ENCODE measurements at regions not wholly inside any gene's neighbourhood (a gene's known extent, or its start where the extent isn't known, plus 50 kb on each side); places are given as distances from the start of the nearest gene placed in this dataset.

DNA sequence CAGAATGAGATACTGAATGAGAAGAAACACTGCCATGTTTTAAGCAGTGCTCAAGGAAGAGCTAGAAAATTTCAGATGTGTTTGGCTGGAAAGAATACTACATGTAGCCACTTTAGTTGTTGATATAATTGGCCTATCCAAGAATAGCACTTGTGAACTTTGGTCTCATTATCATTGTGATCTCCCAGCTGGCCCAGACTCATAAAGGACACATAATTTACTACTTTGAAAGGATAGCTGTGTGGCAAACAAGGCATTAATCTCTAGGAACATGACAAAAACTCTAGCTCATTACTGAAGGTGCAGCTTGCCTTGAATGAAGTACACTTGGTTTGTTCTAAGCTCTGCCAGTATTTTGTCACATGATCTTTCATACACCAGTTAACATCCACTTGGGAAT, 356.3 kb downstream of the CSNK1G3 start:
- DNase-seq (ENCODE audit: low spot score): no peak

- DNase-seq (ENCODE audit: low spot score): no peak
These were observed 353.7 kb downstream of the CSNK1G3 start for GRCh38 chr5:123865641-123866040.

GRCh38 chr5:123864578-123864977, 352.6 kb downstream of the CSNK1G3 start:
- DNase-seq (ENCODE audit: low spot score): no peak

- DNase-seq (ENCODE audit: low spot score): no peak
These were observed 347.0 kb downstream of the CSNK1G3 start for GRCh38 chr5:123858938-123859337.

- DNase-seq (ENCODE audit: low spot score): no peak
These were observed 344.8 kb downstream of the CSNK1G3 start for GRCh38 chr5:123856766-123857165.

DNA sequence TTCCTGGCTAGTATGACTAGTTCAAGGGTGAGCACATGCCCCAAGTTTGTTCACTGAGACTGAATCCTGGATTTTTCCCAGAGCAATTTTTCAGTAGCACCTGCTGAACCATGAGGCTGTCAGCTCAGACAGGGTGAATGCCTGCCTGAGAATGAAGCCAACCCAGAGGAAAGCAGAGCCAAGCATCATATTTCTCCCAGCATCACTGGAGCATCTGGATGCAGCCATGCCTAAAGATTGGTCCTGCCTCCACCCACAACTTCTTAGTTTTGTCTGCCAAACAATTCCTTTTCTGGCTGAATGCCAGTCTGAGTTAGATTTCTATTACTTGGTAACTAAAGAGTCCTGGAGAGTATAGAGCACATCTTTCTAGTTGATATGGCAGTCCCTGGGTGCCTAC, 343.6 kb downstream of the CSNK1G3 start:
- no peak for DNase-seq (ENCODE audit: low spot score)

DNA sequence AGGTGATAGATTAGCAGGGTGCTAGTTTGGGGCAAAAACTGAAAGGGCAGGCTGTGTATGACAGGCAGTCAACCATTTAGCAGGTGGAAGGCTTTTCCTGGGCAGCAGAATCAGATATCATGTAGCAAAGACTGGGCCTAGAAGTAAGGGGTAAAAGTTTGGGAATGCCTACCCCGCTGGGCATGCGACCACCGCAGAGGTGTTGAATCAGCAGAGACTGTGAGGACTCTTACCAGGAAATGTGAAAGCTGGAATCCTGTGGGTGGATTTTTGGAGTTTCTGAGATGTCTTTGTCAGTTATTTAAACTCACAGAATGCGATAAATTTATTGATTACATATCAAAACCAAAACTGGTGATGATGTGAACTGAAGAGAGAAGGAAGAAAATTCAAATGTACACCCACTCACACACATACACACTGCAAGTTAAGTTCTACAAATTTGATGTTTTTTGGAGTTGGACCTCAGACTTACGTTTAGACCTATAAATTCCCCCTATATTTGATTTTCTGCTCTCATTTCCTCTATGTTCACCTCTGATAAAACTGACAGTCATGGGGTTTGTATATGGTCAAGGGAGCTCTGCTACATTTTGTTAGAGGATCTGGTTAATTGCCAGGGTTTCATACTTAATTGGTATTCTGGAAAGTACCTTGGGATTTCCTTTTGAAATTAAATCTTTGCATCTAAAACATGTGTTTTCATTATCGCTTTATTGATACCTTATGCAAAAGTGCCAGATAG, 333.6 kb downstream of the CSNK1G3 start:
- DNase-seq (ENCODE audit: low spot score): no peak

DNA sequence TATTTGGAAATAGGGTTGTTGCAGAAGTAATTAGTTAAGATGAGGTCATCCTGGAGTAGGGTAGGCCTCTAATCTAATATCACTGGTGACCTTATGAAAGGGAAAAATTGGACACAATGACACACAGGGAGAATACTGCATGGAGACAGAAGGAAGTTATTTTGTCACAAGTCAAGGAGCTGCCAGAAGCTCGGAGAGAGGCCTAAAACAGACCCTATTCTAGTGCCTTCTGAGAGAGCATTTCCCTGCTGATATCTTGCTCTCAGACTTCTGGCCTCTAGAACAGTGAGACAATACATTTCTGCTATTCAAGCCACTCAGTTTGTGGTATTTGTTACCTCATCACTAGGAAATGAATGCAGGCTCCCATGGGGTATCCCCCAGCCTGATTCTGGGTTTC, 332.9 kb downstream of the CSNK1G3 start:
- no peak for DNase-seq (ENCODE audit: low spot score)

DNA sequence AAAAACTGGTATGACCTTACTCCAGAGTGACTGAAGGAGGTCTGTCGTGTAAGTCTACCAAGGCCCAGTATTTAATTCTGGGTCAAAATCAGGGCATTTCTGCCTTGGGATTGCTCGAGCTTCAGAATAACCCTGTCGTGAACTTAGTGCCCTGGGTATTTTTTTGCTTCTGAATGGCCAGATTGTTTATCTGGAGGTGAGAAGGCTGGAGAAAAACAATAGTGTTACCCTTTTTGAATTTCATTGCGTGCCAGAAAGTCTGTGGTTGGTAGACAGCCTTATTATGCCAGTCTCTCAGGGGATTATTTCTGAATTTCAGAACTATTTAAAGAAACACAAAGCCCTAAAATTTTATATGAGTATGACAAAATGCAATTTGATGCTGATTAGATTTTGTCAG, 323.4 kb downstream of the CSNK1G3 start:
- DNase-seq (ENCODE audit: low spot score): no peak

GRCh38 chr5:123830575-123830974, 318.6 kb downstream of the CSNK1G3 start:
- no peak for DNase-seq (ENCODE audit: low spot score)

- no peak for DNase-seq (ENCODE audit: low spot score)
These were observed 315.8 kb downstream of the CSNK1G3 start for GRCh38 chr5:123827811-123828210.

DNA sequence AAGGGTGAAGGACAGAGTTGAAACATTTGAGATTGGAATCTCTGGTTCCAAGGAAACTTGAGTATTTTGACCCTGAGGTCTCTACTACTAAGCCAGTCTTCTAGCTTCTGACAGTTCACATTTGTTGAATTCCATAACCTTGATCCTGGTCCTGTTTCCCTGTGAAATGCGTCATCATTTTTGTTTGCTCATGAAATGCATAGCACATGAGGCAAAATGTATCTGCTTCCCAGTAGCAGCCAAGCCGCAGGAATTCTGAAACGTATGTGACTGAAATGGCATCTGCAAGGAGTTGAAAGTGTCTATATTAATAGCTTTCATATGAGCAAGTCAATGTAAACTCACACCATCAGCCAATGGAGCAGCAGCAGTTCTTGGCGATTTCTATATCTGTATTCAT, 307.9 kb downstream of the CSNK1G3 start:
- no peak for DNase-seq (ENCODE audit: low spot score)

DNA sequence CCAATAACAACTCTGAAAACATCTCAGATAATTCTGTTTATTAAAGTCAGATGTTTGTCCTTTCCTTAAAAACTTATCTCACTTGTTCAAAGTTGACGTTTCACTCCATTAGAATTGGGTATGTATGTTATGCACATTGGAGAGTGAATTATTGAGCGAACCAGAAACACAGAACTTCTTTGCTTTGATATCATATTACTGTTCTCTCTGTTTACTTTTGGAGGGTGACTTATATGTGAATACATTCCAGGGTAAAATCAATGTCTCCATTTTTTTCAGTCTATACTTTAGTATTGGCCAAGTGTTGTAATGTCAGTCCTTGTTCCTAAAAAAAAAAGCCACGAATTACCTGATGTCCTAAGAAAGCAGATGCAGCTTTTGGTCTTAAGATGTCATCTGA, 307.4 kb downstream of the CSNK1G3 start:
- no peak for DNase-seq (ENCODE audit: low spot score)

DNA sequence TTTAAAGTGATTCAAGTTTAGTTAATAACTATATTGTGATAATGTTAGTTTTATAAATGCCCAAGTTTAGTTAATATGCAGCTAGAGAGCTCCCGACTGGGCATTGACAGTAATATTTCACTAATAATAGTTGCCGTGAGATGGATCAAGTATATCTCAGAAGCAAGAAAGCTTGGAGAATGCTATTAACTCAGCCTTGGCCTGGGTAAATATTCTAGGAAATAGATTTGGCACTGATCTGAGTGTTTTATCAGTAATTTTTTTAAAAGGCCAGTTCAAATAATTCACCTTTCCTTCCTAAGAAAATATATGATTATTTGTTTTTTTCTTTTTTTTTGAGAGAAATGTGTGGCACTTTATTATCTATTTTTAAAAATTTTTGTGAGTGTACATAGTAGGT, 305.3 kb downstream of the CSNK1G3 start:
- no peak for DNase-seq (ENCODE audit: low spot score)

DNA sequence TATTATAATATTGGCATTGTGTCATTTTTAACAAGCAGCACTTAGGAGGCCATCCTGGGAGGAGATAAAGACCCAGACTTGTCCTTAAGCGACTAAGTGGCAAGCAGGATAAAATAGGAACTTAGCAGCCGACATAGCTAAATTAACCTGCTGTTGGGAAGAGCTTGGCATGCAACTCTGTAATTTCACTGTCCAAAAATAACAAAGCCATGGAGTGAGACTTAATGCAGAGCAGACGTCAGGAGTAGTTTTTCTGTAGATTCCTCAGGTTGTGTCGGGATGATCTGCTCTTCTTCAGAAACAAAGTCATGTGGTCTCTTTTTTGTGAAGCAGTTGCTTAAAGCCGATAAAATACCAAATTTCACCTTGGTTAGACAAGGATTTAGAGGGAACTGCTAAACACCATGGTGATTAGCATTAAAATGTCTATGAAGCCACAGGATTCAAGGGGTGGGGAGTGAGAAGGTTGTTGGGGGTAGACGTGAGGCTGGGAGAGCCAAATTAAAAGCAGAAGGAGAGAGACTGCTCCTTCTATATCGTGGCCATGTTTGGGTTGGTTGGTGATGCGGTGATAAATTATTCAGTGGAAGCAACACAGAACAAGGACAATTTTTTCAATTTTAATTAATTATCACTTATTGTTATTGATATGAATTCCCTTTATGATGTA, 303.0 kb downstream of the CSNK1G3 start:
- DNase-seq (ENCODE audit: low spot score): no peak

DNA sequence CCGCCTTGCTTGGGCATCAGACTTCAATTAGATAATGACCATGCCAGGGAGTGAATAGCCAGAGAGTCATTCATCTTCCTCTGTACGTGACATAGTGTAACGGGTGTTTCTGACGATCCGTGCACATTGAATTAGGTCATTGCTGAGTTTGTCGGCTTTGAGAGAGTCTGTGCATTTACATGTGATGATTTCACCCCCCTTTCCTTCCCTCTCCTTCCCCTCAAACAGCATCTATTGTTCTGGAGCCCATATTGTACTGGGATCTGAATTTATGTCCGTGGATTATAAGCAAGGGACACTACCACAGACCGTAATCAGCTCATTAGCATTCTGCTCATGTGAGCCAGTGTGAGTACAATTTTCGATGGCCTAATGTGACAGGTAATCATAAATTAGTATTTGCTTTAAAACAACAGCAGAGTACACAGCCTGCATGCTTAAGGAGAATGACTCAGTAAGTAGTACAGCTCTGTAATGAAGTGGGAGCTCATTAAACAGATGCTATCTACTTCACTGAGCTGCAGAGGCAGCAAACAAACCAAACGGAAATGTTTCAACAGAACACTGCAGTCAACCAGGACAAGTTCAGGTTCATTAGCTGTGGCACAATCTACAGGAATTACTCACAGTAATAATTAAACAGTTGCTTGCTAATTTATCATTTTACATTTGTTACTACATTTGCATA, 302.1 kb downstream of the CSNK1G3 start:
- DNase-seq (ENCODE audit: low spot score): no peak

GRCh38 chr5:123813264-123813663, 301.3 kb downstream of the CSNK1G3 start:
- DNase-seq (ENCODE audit: low spot score): no peak

GRCh38 chr5:123811831-123812230, 299.9 kb downstream of the CSNK1G3 start:
- no peak for DNase-seq (ENCODE audit: low spot score)

GRCh38 chr5:123810746-123811340, 298.9 kb downstream of the CSNK1G3 start:
- no peak for DNase-seq (ENCODE audit: low spot score)

DNA sequence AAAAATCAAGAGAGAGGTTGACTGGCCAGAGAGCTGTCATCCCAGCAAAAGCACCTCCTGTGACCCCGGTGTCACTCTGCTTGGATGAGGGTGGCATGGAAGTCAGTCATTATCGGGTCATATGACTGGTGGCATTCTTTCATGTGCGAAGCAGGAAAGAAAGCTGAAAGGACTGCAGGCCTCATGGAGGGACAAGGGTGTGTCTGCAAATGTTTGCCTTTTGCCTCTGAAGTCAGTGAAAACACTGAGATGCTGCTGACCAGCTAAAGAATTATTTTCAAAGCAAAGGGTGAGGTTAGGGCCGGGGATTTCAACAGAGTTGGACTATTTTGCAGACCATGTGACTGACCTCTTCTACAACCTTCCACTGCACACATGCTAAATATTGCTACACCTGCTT, 298.3 kb downstream of the CSNK1G3 start:
- DNase-seq (ENCODE audit: low spot score): no peak

DNA sequence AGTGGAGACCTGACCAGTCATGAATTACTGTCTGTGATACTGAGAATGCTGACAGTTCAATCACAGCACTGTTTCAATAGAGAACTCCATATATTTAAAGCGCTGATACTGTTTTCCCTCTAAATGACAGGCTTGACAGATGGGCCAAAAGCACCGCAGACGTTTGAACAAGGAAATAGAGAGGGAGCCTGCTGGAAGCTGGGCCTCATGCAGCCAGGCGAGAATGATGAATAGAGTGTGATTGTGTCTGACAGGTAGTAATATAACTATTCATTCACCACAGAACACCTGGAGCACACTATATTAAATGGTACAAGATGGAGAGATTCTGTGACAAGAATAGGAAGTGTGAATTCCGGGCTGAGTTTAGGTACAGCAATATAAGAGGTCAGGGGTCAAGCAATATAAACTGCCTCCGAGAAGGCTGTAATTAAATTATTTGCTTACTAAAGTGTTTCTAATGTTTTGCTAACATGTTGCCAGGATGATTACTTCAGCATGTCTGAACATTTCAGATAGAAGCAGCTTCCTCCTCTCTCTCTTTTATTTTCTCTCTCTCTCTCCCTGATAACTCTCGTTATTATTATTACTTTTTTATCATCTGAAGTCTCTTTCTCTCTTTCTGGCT, 297.7 kb downstream of the CSNK1G3 start:
- no peak for DNase-seq (ENCODE audit: low spot score)
